AG09309 (cell line): ENCODE measurements at regions not wholly inside any gene's neighbourhood (a gene's known extent, or its start where the extent isn't known, plus 50 kb on each side); places are given as distances from the start of the nearest gene placed in this dataset.

Experiments used
- DNase-seq: peaks from one replicate; pipeline ENCODE4 v3.0.0-alpha.2; 2010; ENCODE audit warnings: low read depth
- H3K4me3 ChIP-seq: 2 replicates; pipeline ENCODE4 v1.5.1; 2011; ENCODE audit warnings: mild to moderate bottlenecking, low read depth, low read length, moderate library complexity; ENCODE audit not compliant: control insufficient read depth
- CTCF ChIP-seq: IDR thresholded peaks from 2 replicates; pipeline ENCODE4 v1.5.1; 2011; ENCODE audit warnings: mild to moderate bottlenecking, low read depth, low read length, inconsistent platforms; ENCODE audit not compliant: insufficient read depth, control insufficient read depth; ENCODE audit errors: missing control alignments

- H3K4me3 ChIP-seq: no peak overlapping the region
- no peak for DNase-seq
- no peak for TF ChIP-seq CTCF
These were observed 285.6 kb upstream of the EPHA4 start for GRCh38 chr2:221857719-221858118.

- no peak for TF ChIP-seq CTCF
- no peak for DNase-seq
- H3K4me3 ChIP-seq: no peak overlapping the region
These were observed 281.2 kb upstream of the EPHA4 start for GRCh38 chr2:221853297-221853696.

GRCh38 chr2:221851531-221852045, 279.5 kb upstream of the EPHA4 start:
- DNase-seq: no peak
- TF ChIP-seq CTCF: no peak
- H3K4me3 ChIP-seq: no peak overlapping the region

GRCh38 chr2:221850076-221850475, 278.0 kb upstream of the EPHA4 start:
- no peak for TF ChIP-seq CTCF
- no peak overlapping the region for H3K4me3 ChIP-seq
- no peak for DNase-seq

- DNase-seq: no peak
- TF ChIP-seq CTCF: no peak
- H3K4me3 ChIP-seq: no peak overlapping the region
These were observed 276.2 kb upstream of the EPHA4 start for GRCh38 chr2:221848286-221848685.

GRCh38 chr2:221845021-221845365, 272.9 kb upstream of the EPHA4 start:
- no peak for DNase-seq
- no peak for TF ChIP-seq CTCF
- H3K4me3 ChIP-seq: no peak overlapping the region
